HCT116 (cell line): ENCODE measurements at regions not wholly inside any gene's neighbourhood (a gene's known extent, or its start where the extent isn't known, plus 50 kb on each side); places are given as distances from the start of the nearest gene placed in this dataset.

Experiments
- ATAC-seq: fragments of 200-7000 bp; cut with Tn5 transposase; 2 replicates; pipeline ENCODE4 v1.9.1; 2020; ENCODE audit warnings: mild to moderate bottlenecking, moderate library complexity
- BruUV-seq: library from RNA; stranded (reverse); fragments of 400-500 nt; replicated peaks from 2 replicates; lab custom pipeline; 2021; lab: Mats Ljungman, UMichigan
- CTCF ChIA-PET: fragments of 300-600 bp; sonication (Branson Sonifier 250); formaldehyde crosslinking; loops from one replicate; lab custom pipeline; 2021; ENCODE audit warnings: antibody characterized with exemption; lab: Charles Lee
- POLR2A ChIA-PET: fragments of 300-600, 350-600 bp; sonication (Branson Sonifier 250); formaldehyde crosslinking; loops from one replicate; lab custom pipeline; 2021; ENCODE audit warnings: antibody characterized with exemption; lab: Charles Lee
- RAD21 ChIA-PET, 2 experiments: fragments of 300-600 bp; sonication (Branson Sonifier 250); formaldehyde crosslinking; loops; one replicate each; lab custom pipeline; 2023; ENCODE audit warnings: low total read pairs in 2 of 2; ENCODE audit not compliant: uncharacterized antibody in 2 of 2, unreplicated experiment in 2 of 2, low non-redundant PET in 1 of 2; lab: Charles Lee
- DNase-seq: peaks from one replicate; pipeline ENCODE4 v3.0.0-alpha.2; 2010; ENCODE audit warnings: low read depth, low spot score
- H2AFZ ChIP-seq: fragments of 200-600 bp; shearing (Covaris generic), sonication (generic); 2 replicates; pipeline ENCODE4 v1.6.1; 2017; ENCODE audit warnings: low read depth, mixed run types, mixed read lengths, antibody characterized with exemption, low read length; ENCODE audit not compliant: poor library complexity, severe bottlenecking
- H3K27ac ChIP-seq: 2 replicates; pipeline ENCODE4 v1.5.1; 2012; ENCODE audit warnings: low read depth, low read length
- H3K27me3 ChIP-seq: fragments of 200-600 bp; sonication (generic); 2 replicates; pipeline ENCODE4 v1.6.1; 2016; ENCODE audit warnings: mixed run types, low read length, mixed read lengths; ENCODE audit not compliant: insufficient read depth
- H3K36me3 ChIP-seq, 2 experiments: fragments of 200-500 bp in 1 of 2; fragments of 200-600 bp in 1 of 2; sonication (Bioruptor generic) in 1 of 2; sonication (generic) in 1 of 2; 2 replicates each; pipeline versions ENCODE4 v1.5.1 to v1.6.1; 2014 to 2016; ENCODE audit warnings: low read length in 2 of 2, inconsistent platforms in 1 of 2, mixed read lengths in 1 of 2, mixed run types in 1 of 2; ENCODE audit not compliant: insufficient read depth in 2 of 2, control insufficient read depth in 1 of 2
- H3K4me1 ChIP-seq, 2 experiments: fragments of 200-600 bp in 1 of 2; sonication (generic) in 1 of 2; 2 replicates each; pipeline versions ENCODE4 v1.5.1 to v1.6.1; 2012 to 2017; ENCODE audit warnings: low read length in 2 of 2, inconsistent platforms in 1 of 2, mild to moderate bottlenecking in 1 of 2, mixed read lengths in 1 of 2, mixed run types in 1 of 2, moderate library complexity in 1 of 2; ENCODE audit not compliant: insufficient read depth in 2 of 2, control insufficient read depth in 1 of 2
- H3K4me2 ChIP-seq: fragments of 200-600 bp; sonication (generic); 2 replicates; pipeline ENCODE4 v1.6.1; 2017; ENCODE audit warnings: mixed run types, low read length, mixed read lengths
- H3K4me3 ChIP-seq, 2 experiments: fragments of 200-600 bp in 1 of 2; sonication (generic) in 1 of 2; replicated peaks in 1 of 2; 2 replicates each; pipeline ENCODE4 v1.5.1; 2011 to 2016; ENCODE audit warnings: low read length in 2 of 2, control low read depth in 1 of 2, low read depth in 1 of 2, mild to moderate bottlenecking in 1 of 2, mixed read lengths in 1 of 2, mixed run types in 1 of 2
- H3K79me2 ChIP-seq: fragments of 200-600 bp; sonication (generic); 2 replicates; pipeline ENCODE4 v1.6.1; 2017; ENCODE audit warnings: mild to moderate bottlenecking, mixed run types, low read length, moderate library complexity, mixed read lengths; ENCODE audit not compliant: insufficient read depth
- H3K9ac ChIP-seq: fragments of 200-600 bp; sonication (generic); 2 replicates; pipeline ENCODE4 v1.6.1; 2016; ENCODE audit warnings: low read length, mixed read lengths
- H3K9me2 ChIP-seq: fragments of 200-600 bp; sonication (generic), shearing (Covaris generic); 2 replicates; pipeline ENCODE4 v1.6.1; 2017; ENCODE audit warnings: mixed run types, mild to moderate bottlenecking, moderate library complexity; ENCODE audit not compliant: insufficient read depth
- H3K9me3 ChIP-seq, 2 experiments: fragments of 200-500 bp in 1 of 2; fragments of 200-600 bp in 1 of 2; sonication (Bioruptor generic) in 1 of 2; sonication (generic) in 1 of 2; 2 replicates each; pipeline ENCODE4 v1.6.1; 2014 to 2017; ENCODE audit warnings: low read length in 2 of 2, mixed read lengths in 2 of 2, inconsistent platforms in 1 of 2, low read depth in 1 of 2, mild to moderate bottlenecking in 1 of 2, mixed run types in 1 of 2, moderate library complexity in 1 of 2; ENCODE audit not compliant: control insufficient read depth in 1 of 2, insufficient read depth in 1 of 2
- H4K20me1 ChIP-seq: fragments of 200-600 bp; sonication (generic), shearing (Covaris generic); 2 replicates; pipeline ENCODE4 v1.6.1; 2017; ENCODE audit warnings: mixed run types, mild to moderate bottlenecking, moderate library complexity; ENCODE audit not compliant: insufficient read depth
- CBX3 ChIP-seq: IDR thresholded peaks from 2 replicates; pipeline ENCODE4 v1.6.1; 2012; ENCODE audit warnings: low read depth
- CEBPB ChIP-seq: IDR thresholded peaks from 2 replicates; pipeline ENCODE4 v1.6.1; 2012; ENCODE audit warnings: low read depth
- CTCF ChIP-seq, 3 experiments: fragments of 200-600 bp in 1 of 3; sonication (generic) in 1 of 3; IDR thresholded peaks in 2 of 3; conservative IDR thresholded peaks in 1 of 3; 2 replicates each; pipeline ENCODE4 v1.5.1; 2012 to 2017; ENCODE audit warnings: low read depth in 2 of 3, low read length in 2 of 3, antibody characterized with exemption in 1 of 3, borderline replicate concordance in 1 of 3, control low read depth in 1 of 3, mild to moderate bottlenecking in 1 of 3, mixed read lengths in 1 of 3, mixed run types in 1 of 3, moderate library complexity in 1 of 3; ENCODE audit not compliant: insufficient read depth in 1 of 3
- JUND ChIP-seq: IDR thresholded peaks from 2 replicates; pipeline ENCODE4 v1.6.1; 2012
- MAX ChIP-seq: IDR thresholded peaks from 2 replicates; pipeline ENCODE4 v1.6.1; 2012
- RAD21 ChIP-seq: IDR thresholded peaks from 2 replicates; pipeline ENCODE4 v1.6.1; 2012; ENCODE audit warnings: low read depth, mild to moderate bottlenecking
- SIN3A ChIP-seq: IDR thresholded peaks from 2 replicates; pipeline ENCODE4 v1.6.1; 2012; ENCODE audit warnings: low read depth
- YY1 ChIP-seq: IDR thresholded peaks from 2 replicates; pipeline ENCODE4 v1.6.1; 2011; ENCODE audit warnings: low read length, low read depth, moderate library complexity, mild to moderate bottlenecking; ENCODE audit not compliant: insufficient replicate concordance; ENCODE audit errors: extremely low read depth
- ZBTB33 ChIP-seq: IDR thresholded peaks from 2 replicates; pipeline ENCODE4 v1.6.1; 2011; ENCODE audit warnings: mild to moderate bottlenecking, low read length, moderate library complexity; ENCODE audit not compliant: insufficient replicate concordance; ENCODE audit errors: extremely low read depth
- intact Hi-C: fragments of 100-400 bp; cut with micrococcal nuclease; formaldehyde crosslinking; loops from 2 replicates; pipeline ENCODE4 v1.10.0; 2022

- BruUV-seq = no TSS peak
These were observed 289.0 kb upstream of the AGTR1 start for GRCh38 chr3:148408667-148409066.

More at GRCh38 chr3:148408667-148409066, 289.0 kb upstream of the AGTR1 start:
- ChIA-PET POLR2A (no interaction called here), RAD21 (no interaction called here), CTCF (no interaction called here)
- DNase-seq (no peak), ATAC-seq (no peak)
- H3K79me2 ChIP-seq = no peaks in the 10 kb centered on the region
- H3K4me3 ChIP-seq = no peak overlapping the region
- no peaks in the 10 kb centered on the region for H4K20me1 ChIP-seq
- no peak overlapping the region for H3K4me2 ChIP-seq
- no peaks in the 10 kb centered on the region for H3K9me2 ChIP-seq
- H3K9ac ChIP-seq = no peak overlapping the region
- no peaks in the 10 kb centered on the region for H3K9me3 ChIP-seq
- H2AFZ ChIP-seq = no peak overlapping the region
- TF ChIP-seq ZBTB33 = no peak
- TF ChIP-seq RAD21 = peak; percentile 22; the same call in 1 of the 2 replicates
- TF ChIP-seq CBX3 = no peak
- TF ChIP-seq YY1 = no peak
- TF ChIP-seq CEBPB = no peak
- no peak for TF ChIP-seq SIN3A
- no peak for TF ChIP-seq JUND
- TF ChIP-seq CTCF (IDR thresholded peaks at IDR 0.05 in 2 of 3, conservative IDR thresholded peaks at IDR 0.05 in 1 of 3; ENCODE audit: borderline replicate concordance in 1 of 3, insufficient read depth in 1 of 3, low read depth in 2 of 3, low read length in 2 of 3) = 0 out of 6 replicates have a peak, but pooled peaks of 1 of the 3 experiments have one; percentile 12
- no peak for TF ChIP-seq MAX
- TF ChIP-seq, all 23 proteins: peak for 2
- Histone ChIP-seq H3K4me1 (no peaks in the 10 kb centered on the region), H3K27me3 (no peaks in the 10 kb centered on the region), H3K36me3 (no peaks in the 10 kb centered on the region), H3K27ac (no peak overlapping the region)
- intact Hi-C loops = no loop called here
